H1 (cell line): ENCODE measurements at regions not wholly inside any gene's neighbourhood (a gene's known extent, or its start where the extent isn't known, plus 50 kb on each side); places are given as distances from the start of the nearest gene placed in this dataset.
A peak's percentile ranks its signal among the peaks of the same experiment; 100 is the strongest.

Experiments used
- CTCF ChIA-PET: fragments of 300-600 bp; sonication (Branson Sonifier 250); formaldehyde crosslinking; loops from one replicate; lab custom pipeline; 2021; ENCODE audit not compliant: partially characterized antibody; lab: Charles Lee
- POLR2A ChIA-PET: fragments of 300-600 bp; sonication (Branson Sonifier 250); formaldehyde crosslinking; loops from one replicate; lab custom pipeline; 2021; ENCODE audit warnings: inconsistent platforms; ENCODE audit not compliant: partially characterized antibody; lab: Charles Lee
- DNase-seq, 2 experiments: peaks; one replicate each; pipeline versions ENCODE4 v3.0.0 to v3.0.0-alpha.2; 2010 to 2022; ENCODE audit warnings: low spot score in 2 of 2, low read depth in 1 of 2, mixed read lengths in 1 of 2
- FAIRE-seq: peaks from 2 replicates; lab custom pipeline; 2011; peaks lifted over from hg19 to GRCh38; lab: Jason Lieb, UNC
- H2AFZ ChIP-seq: 2 replicates; pipeline ENCODE4 v1.8.1; 2012; ENCODE audit warnings: low read length, inconsistent platforms
- H2AK5ac ChIP-seq: 2 replicates; pipeline ENCODE4 v1.6.1; 2013; ENCODE audit warnings: low read depth, low read length
- H2BK120ac ChIP-seq: replicated peaks from 2 replicates; pipeline ENCODE3; 2013; ENCODE audit warnings: low read depth, low read length, inconsistent platforms
- H2BK12ac ChIP-seq: 2 replicates; pipeline ENCODE4 v1.6.1; 2013; ENCODE audit warnings: low read depth, low read length
- H2BK15ac ChIP-seq: 2 replicates; pipeline ENCODE4 v1.6.1; 2013; ENCODE audit warnings: low read length
- H2BK20ac ChIP-seq: 2 replicates; pipeline ENCODE4 v1.6.1; 2013; ENCODE audit warnings: low read length
- H2BK5ac ChIP-seq: 2 replicates; pipeline ENCODE4 v1.6.1; 2013; ENCODE audit warnings: low read depth, low read length
- H3K14ac ChIP-seq: 2 replicates; pipeline ENCODE4 v1.6.1; 2013; ENCODE audit warnings: inconsistent platforms; ENCODE audit not compliant: insufficient read length
- H3K18ac ChIP-seq: 2 replicates; pipeline ENCODE4 v1.6.1; 2013; ENCODE audit warnings: low read length; ENCODE audit errors: extremely low read depth
- H3K23ac ChIP-seq: 2 replicates; pipeline ENCODE4 v1.6.1; 2013; ENCODE audit warnings: inconsistent platforms; ENCODE audit not compliant: insufficient read length
- H3K23me2 ChIP-seq: 2 replicates; pipeline ENCODE4 v1.6.1; 2013; ENCODE audit warnings: low read depth, low read length
- H3K27ac ChIP-seq: 2 replicates; pipeline ENCODE4 v1.6.1; 2011; ENCODE audit warnings: low read depth, low read length, inconsistent platforms
- H3K27me3 ChIP-seq, 4 experiments: replicated peaks in 1 of 4; 1 replicate in 1 of 4; 2 replicates in 3 of 4; pipeline versions ENCODE4 v1.6.1 to v1.8.1; 2011 to 2013; ENCODE audit warnings: low read length in 3 of 4, mild to moderate bottlenecking in 3 of 4, inconsistent platforms in 2 of 4, mixed read lengths in 2 of 4, moderate library complexity in 1 of 4; ENCODE audit not compliant: control insufficient read depth in 3 of 4, insufficient read depth in 3 of 4; ENCODE audit errors: extremely low read depth in 1 of 4
- H3K36me3 ChIP-seq, 4 experiments: 2 replicates each; pipeline versions ENCODE4 v1.6.1 to v1.8.1; 2011 to 2013; ENCODE audit warnings: mild to moderate bottlenecking in 4 of 4, low read length in 3 of 4, moderate library complexity in 2 of 4, control low read depth in 1 of 4, inconsistent platforms in 1 of 4; ENCODE audit not compliant: insufficient read depth in 4 of 4, control insufficient read depth in 2 of 4
- H3K4ac ChIP-seq: replicated peaks from 2 replicates; pipeline ENCODE3; 2013; ENCODE audit warnings: low read length, low read depth, mixed read lengths, inconsistent platforms; ENCODE audit not compliant: insufficient read length
- H3K4me1 ChIP-seq, 4 experiments: replicated peaks in 1 of 4; 1 replicate in 1 of 4; 2 replicates in 3 of 4; pipeline versions ENCODE4 v1.6.1 to v1.8.1; 2011 to 2013; ENCODE audit warnings: low read length in 3 of 4, inconsistent platforms in 2 of 4, mixed read lengths in 1 of 4; ENCODE audit not compliant: insufficient read depth in 4 of 4, control insufficient read depth in 3 of 4
- H3K4me2 ChIP-seq, 2 experiments: 2 replicates each; pipeline versions ENCODE4 v1.6.1 to v1.8.1; 2011 to 2013; ENCODE audit warnings: low read depth in 2 of 2, low read length in 2 of 2, control low read depth in 1 of 2, inconsistent platforms in 1 of 2, mild to moderate bottlenecking in 1 of 2; ENCODE audit not compliant: insufficient read depth in 1 of 2
- H3K4me3 ChIP-seq, 4 experiments: fragments of 200-600, 300-600 bp in 1 of 4; sonication (generic), shearing (Covaris generic), sonication (Bioruptor Twin) in 1 of 4; 2 replicates each; pipeline versions ENCODE4 v1.5.1 to v1.8.1; 2011 to 2016; ENCODE audit warnings: low read length in 4 of 4, low read depth in 3 of 4, control low read depth in 2 of 4, inconsistent platforms in 2 of 4, mild to moderate bottlenecking in 2 of 4, mixed read lengths in 1 of 4, moderate library complexity in 1 of 4; ENCODE audit not compliant: insufficient read depth in 2 of 4; ENCODE audit errors: extremely low read depth in 1 of 4
- H3K56ac ChIP-seq: replicated peaks from 2 replicates; pipeline ENCODE3; 2013; ENCODE audit warnings: low read depth, mild to moderate bottlenecking, mixed read lengths, low read length, inconsistent platforms; ENCODE audit not compliant: insufficient read length
- H3K79me1 ChIP-seq: 2 replicates; pipeline ENCODE4 v1.6.1; 2013; ENCODE audit warnings: low read depth, low read length, control low read depth
- H3K79me2 ChIP-seq, 2 experiments: 2 replicates each; pipeline versions ENCODE4 v1.6.1 to v1.8.1; 2012 to 2013; ENCODE audit warnings: low read length in 2 of 2, mild to moderate bottlenecking in 2 of 2, inconsistent platforms in 1 of 2; ENCODE audit not compliant: insufficient read depth in 2 of 2, control insufficient read depth in 1 of 2
- H3K9ac ChIP-seq, 4 experiments: replicated peaks in 1 of 4; 1 replicate in 1 of 4; 2 replicates in 3 of 4; pipeline versions ENCODE4 v1.6.1 to v1.8.1; 2011 to 2013; ENCODE audit warnings: low read depth in 3 of 4, low read length in 3 of 4, control low read depth in 2 of 4, mild to moderate bottlenecking in 2 of 4, moderate library complexity in 2 of 4, inconsistent platforms in 1 of 4; ENCODE audit errors: extremely low read depth in 1 of 4
- H3K9me3 ChIP-seq, 2 experiments: 2 replicates each; pipeline versions ENCODE4 v1.6.1 to v1.8.1; 2012 to 2013; ENCODE audit warnings: mild to moderate bottlenecking in 2 of 2, moderate library complexity in 2 of 2, control low read depth in 1 of 2, inconsistent platforms in 1 of 2, low read depth in 1 of 2, low read length in 1 of 2, mixed read lengths in 1 of 2; ENCODE audit not compliant: insufficient read depth in 2 of 2
- H4K20me1 ChIP-seq, 2 experiments: replicated peaks in 1 of 2; 2 replicates each; pipeline versions ENCODE3 to v1.8.1; 2011 to 2013; ENCODE audit warnings: inconsistent platforms in 2 of 2, low read length in 2 of 2, mild to moderate bottlenecking in 1 of 2; ENCODE audit not compliant: insufficient read depth in 2 of 2, control insufficient read depth in 1 of 2
- H4K5ac ChIP-seq: 2 replicates; pipeline ENCODE4 v1.6.1; 2013; ENCODE audit warnings: low read length, low read depth, mixed read lengths, inconsistent platforms; ENCODE audit not compliant: insufficient read length
- H4K8ac ChIP-seq: 2 replicates; pipeline ENCODE4 v1.8.0; 2013; ENCODE audit warnings: mild to moderate bottlenecking, moderate library complexity, low read length, inconsistent platforms; ENCODE audit not compliant: insufficient read depth; ENCODE audit errors: extremely low read depth
- H4K91ac ChIP-seq: replicated peaks from 2 replicates; pipeline ENCODE3; 2013; ENCODE audit warnings: low read length, mixed read lengths, inconsistent platforms; ENCODE audit not compliant: insufficient read length
- CREB1 ChIP-seq: IDR thresholded peaks from 2 replicates; pipeline ENCODE4 v1.6.1; 2012; ENCODE audit warnings: inconsistent platforms
- CTCF ChIP-seq, 3 experiments: IDR thresholded peaks; 1 replicate in 2 of 3; 2 replicates in 1 of 3; pipeline versions ENCODE4 v1.5.1 to v1.6.1; 2011; ENCODE audit warnings: low read length in 3 of 3, mild to moderate bottlenecking in 3 of 3, inconsistent platforms in 2 of 3, low read depth in 1 of 3, moderate library complexity in 1 of 3; ENCODE audit not compliant: insufficient read depth in 1 of 3; ENCODE audit errors: control extremely low read depth in 1 of 3
- GTF2F1 ChIP-seq: IDR thresholded peaks from 2 replicates; pipeline ENCODE4 v1.6.1; 2012; ENCODE audit warnings: low read depth, low read length, improper control_type of control experiment, borderline replicate concordance
- KDM1A ChIP-seq: fragments of 200-600, 300-600 bp; sonication (generic); IDR thresholded peaks from 2 replicates; pipeline ENCODE4 v1.7.1; 2016; ENCODE audit warnings: mild to moderate bottlenecking, low read length, borderline replicate concordance
- RBBP5 ChIP-seq: IDR thresholded peaks from 2 replicates; pipeline ENCODE4 v1.7.1; 2012; ENCODE audit warnings: low read depth, mild to moderate bottlenecking, inconsistent platforms, low read length, moderate library complexity, borderline replicate concordance
- SIRT6 ChIP-seq: IDR thresholded peaks from one replicate; pipeline ENCODE4 v1.7.1; 2012; ENCODE audit warnings: low read length, inconsistent platforms
- TBP ChIP-seq: IDR thresholded peaks from 2 replicates; pipeline ENCODE4 v1.6.1; 2011; ENCODE audit warnings: low read depth, low read length, improper control_type of control experiment
- TEAD4 ChIP-seq: IDR thresholded peaks from 2 replicates; pipeline ENCODE4 v1.6.1; 2012; ENCODE audit warnings: low read depth, low read length, inconsistent platforms, mixed read lengths
- YY1 ChIP-seq: IDR thresholded peaks from 2 replicates; pipeline ENCODE4 v1.6.1; 2011; ENCODE audit warnings: low read depth, mild to moderate bottlenecking, low read length
- WGBS, 2 experiments: shearing (Covaris generic) in 1 of 2; methylation state at CpG; one replicate each; pipeline versions ENCODE4 v1.1.6 to v1.1.7; 2013 to 2015; ENCODE audit warnings: low lambda C conversion rate in 2 of 2, mixed read lengths in 2 of 2, inconsistent platforms in 1 of 2, low coverage in 1 of 2, missing lambda C conversion rate in 1 of 2; ENCODE audit not compliant: insufficient replicate concordance in 2 of 2, insufficient coverage in 1 of 2, insufficient read length in 1 of 2; ENCODE audit errors: extremely low coverage in 1 of 2, missing lambda C conversion rate in 1 of 2; 5-methylcytosine and 5-hydroxymethylcytosine counted together
- TF ChIP-seq, protein P1 (sequence below): IDR thresholded peaks from 2 replicates; pipeline ENCODE4 v1.6.1; 2011; ENCODE audit warnings: low read depth, mild to moderate bottlenecking, low read length; ENCODE audit not compliant: insufficient read depth

GRCh38 chr9:135343837-135344522, 135.6 kb upstream of the PPP1R26 start:
- DNase-seq (peak; percentile 39 to 96), FAIRE-seq (no peak)
- no peak for TF ChIP-seq KDM1A
- peak; percentile 49; the same call in 1 of the 2 replicates for TF ChIP-seq CREB1
- no peak for TF ChIP-seq TBP
- no peak for TF ChIP-seq TEAD4
- TF ChIP-seq RBBP5 = no peak
- TF ChIP-seq CTCF (IDR thresholded peaks at IDR 0.05; ENCODE audit: control extremely low read depth in 1 of 3, insufficient read depth in 1 of 3, low read depth in 1 of 3, low read length in 3 of 3) = peak in 2 of 3 experiments; percentile 98; a peak in 3 of 4 replicates
- TF ChIP-seq, protein P1, sequence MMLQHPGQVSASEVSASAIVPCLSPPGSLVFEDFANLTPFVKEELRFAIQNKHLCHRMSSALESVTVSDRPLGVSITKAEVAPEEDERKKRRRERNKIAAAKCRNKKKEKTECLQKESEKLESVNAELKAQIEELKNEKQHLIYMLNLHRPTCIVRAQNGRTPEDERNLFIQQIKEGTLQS = no peak
- TF ChIP-seq SIRT6 = no peak
- no peak for TF ChIP-seq GTF2F1
- peak; percentile 55; the same call in 1 of the 2 replicates for TF ChIP-seq YY1

More at GRCh38 chr9:135343837-135344522, 135.6 kb upstream of the PPP1R26 start:
- Histone ChIP-seq H3K9me3 (no peaks in the 10 kb centered on the region), H3K23ac (no peak overlapping the region), H2AK5ac (no peak overlapping the region), H2BK20ac (peak overlapping the region; percentile 98), H3K9ac (no peak overlapping the region), H3K18ac (no peak overlapping the region; the same call in 1 of the 2 replicates), H2BK5ac (0 out of 2 replicates have a peak overlapping the region, but pooled peaks have one; percentile 98), H3K14ac (no peak overlapping the region), H4K20me1 (no peaks in the 10 kb centered on the region), H3K27me3 (no peaks in the 10 kb centered on the region), H2BK15ac (peak overlapping the region; percentile 97), H3K79me2 (no peaks in the 10 kb centered on the region), H3K4me3 (no peak overlapping the region), H4K8ac (no peak overlapping the region), H3K27ac (no peak overlapping the region), H2AFZ (no peak overlapping the region), H3K4me1 (peaks cover 2 to 29% (median 20%) of the 10 kb centered on the region in 4 experiments), H3K4me2 (no peak overlapping the region), H3K79me1 (no peaks in the 10 kb centered on the region), H3K23me2 (no peaks in the 10 kb centered on the region), H3K56ac (no peak overlapping the region), H3K4ac (peak overlapping the region; percentile 55), H4K5ac (peak overlapping the region; percentile 13), H4K91ac (peak overlapping the region; percentile 5), H2BK120ac (no peak overlapping the region), H3K36me3 (no peaks in the 10 kb centered on the region), H2BK12ac (peak overlapping the region; percentile 98; the same call in 1 of the 2 replicates)
- POLR2A ChIA-PET = interaction anchor here (0.9 kb wide), 1 partner anchor 57 kb away, joined by 3 read pairs; no protein-coding TSS in a partner anchor
- CTCF ChIA-PET = interaction anchor here (0.6 to 9.5 kb wide), 26 partner anchors 9 to 257 kb away, joined by 3 to 74 read pairs (median 5); no protein-coding TSS in a partner anchor
- 36% methylated on average over 25 of the region's 25 CpGs; no CpG with 5 or more reads in 1 of the 2 experiments for WGBS, 2 experiments
